Adrenal gland (tissue), 9 donors: ENCODE measurements at regions not wholly inside any gene's neighbourhood (a gene's known extent, or its start where the extent isn't known, plus 50 kb on each side); places are given as distances from the start of the nearest gene placed in this dataset.
A peak's percentile ranks its signal among the peaks of the same experiment; 100 is the strongest.

ENCODE experiments used
- DNase-seq, 7 donors: peaks; one replicate each; pipeline ENCODE4 v3.0.0-alpha.2; 2019 to 2020
- H3K27ac ChIP-seq, 5 donors: fragments of 200-600 bp; sonication (generic) in 4 of 5; 1 replicate in 3 of 5; 2 replicates in 2 of 5; pipeline versions ENCODE4 v1.5.1 to v1.8.0; 2016 to 2020; ENCODE audit warnings: mild to moderate bottlenecking in 1 of 5
- H3K27me3 ChIP-seq: fragments of 200-600 bp; 2 replicates; pipeline ENCODE4 v1.8.0; 2021
- H3K36me3 ChIP-seq, 2 donors: fragments of 200-600 bp; replicated peaks in 1 of 2; 1 replicate in 1 of 2; 2 replicates in 1 of 2; pipeline versions ENCODE4 v1.5.1 to v1.8.0; 2018 to 2022
- H3K4me1 ChIP-seq, 2 donors: fragments of 200-600 bp; replicated peaks in 1 of 2; 1 replicate in 1 of 2; 2 replicates in 1 of 2; pipeline versions ENCODE4 v1.5.1 to v1.8.0; 2018 to 2021
- H3K4me3 ChIP-seq, 4 donors: fragments of 200-600 bp; sonication (generic) in 3 of 4; one replicate each; pipeline ENCODE4 v1.5.1; 2016 to 2018
- H3K9me3 ChIP-seq, 3 donors: fragments of 200-600 bp; sonication (generic) in 1 of 3; replicated peaks in 1 of 3; 1 replicate in 2 of 3; 2 replicates in 1 of 3; pipeline versions ENCODE4 v1.5.1 to v1.8.0; 2016 to 2021
- CTCF ChIP-seq, 6 experiments: fragments of 450-650 bp in 4 of 6; fragments of 200-600 bp in 2 of 6; sonication (generic) in 1 of 6; IDR thresholded peaks; 1 replicate in 5 of 6; 2 replicates in 1 of 6; pipeline versions ENCODE4 v1.5.1 to v1.8.0; 2016 to 2021; ENCODE audit warnings: antibody characterized with exemption in 6 of 6, mild to moderate bottlenecking in 2 of 6, moderate library complexity in 1 of 6
- POLR2A ChIP-seq, 2 donors: fragments of 450-650 bp; IDR thresholded peaks; one replicate each; pipeline ENCODE4 v1.6.1; 2017; ENCODE audit warnings: antibody characterized with exemption in 2 of 2, mild to moderate bottlenecking in 2 of 2, moderate library complexity in 1 of 2
- WGBS, 4 donors: extraction: QIAGEN DNeasy Blood & Tissue Kit in 2 of 4; methylation state at CpG; one replicate each; pipeline versions ENCODE4 v1.1.5 to v1.1.7; 2013 to 2017; 5-methylcytosine and 5-hydroxymethylcytosine counted together
- intact Hi-C, 2 donors: fragments of 100-400 bp; cut with DNase I; formaldehyde crosslinking; loops; one replicate each; pipeline versions ENCODE4 v1.14.1 to v1.15.0; 2022 to 2023
- donor health status: healthy with polysubstance abuse.
- donor health status: Bipolar disorder and iron deficiency.
- donor health status: DM: yes; HTN: yes; CAD: no.
- donor health status: DM: no; HTN: no; CAD: no.
- donor health status: DM: no; HTN: no; CAD: no.

GRCh38 chr3:64357481-64357880 is 132.2 kb upstream of the PRICKLE2 start:
- Histone ChIP-seq H3K27ac (no peak overlapping the region), H3K9me3 (no peaks in the 10 kb centered on the region), H3K36me3 (no peaks in the 10 kb centered on the region), H3K4me3 (no peak overlapping the region), H3K27me3 (no peaks in the 10 kb centered on the region), H3K4me1 (peaks cover 0 to 10% of the 10 kb centered on the region in 2 donors)
- DNase-seq: no peak
- TF ChIP-seq POLR2A (IDR thresholded peaks at IDR 0.05): no peak
- no peak for TF ChIP-seq CTCF (IDR thresholded peaks at IDR 0.05)
- intact Hi-C loops: no loop called here

- TF ChIP-seq POLR2A (IDR thresholded peaks at IDR 0.05) (no peak), CTCF (IDR thresholded peaks at IDR 0.05) (no peak)
- Histone ChIP-seq H3K4me3 (peak overlapping the region in 1 of 4 donors; percentile 5), H3K4me1 (peaks cover 0 to 27% of the 10 kb centered on the region in 2 donors), H3K27ac (peak overlapping the region in 3 of 5 donors; percentile 15 to 81 (median 17)), H3K9me3 (no peaks in the 10 kb centered on the region), H3K36me3 (no peaks in the 10 kb centered on the region), H3K27me3 (no peaks in the 10 kb centered on the region)
- DNase-seq: peak; percentile 37 to 76 (median 54)
- intact Hi-C loops: no loop called here
- 20 to 28% (median 25%) methylated on average over 3 of the region's 3 CpGs for WGBS, 4 donors
Measured at GRCh38 chr3:64355401-64355807, 130.1 kb upstream of the PRICKLE2 start.

- no peak for DNase-seq
- Histone ChIP-seq H3K9me3 (no peaks in the 10 kb centered on the region), H3K4me1 (peaks cover 0 to 31% of the 10 kb centered on the region in 2 donors), H3K27ac (peak overlapping the region in 2 of 5 donors; percentile 15 to 81), H3K27me3 (no peaks in the 10 kb centered on the region), H3K36me3 (no peaks in the 10 kb centered on the region), H3K4me3 (peak overlapping the region in 1 of 4 donors; percentile 5)
- no peak for TF ChIP-seq CTCF (IDR thresholded peaks at IDR 0.05)
- no peak for TF ChIP-seq POLR2A (IDR thresholded peaks at IDR 0.05)
- intact Hi-C loops: no loop called here
- WGBS, 4 donors: 56 to 68% (median 65%) methylated on average over 5 of the region's 5 CpGs
Measured at GRCh38 chr3:64354956-64355355, 129.7 kb upstream of the PRICKLE2 start.

GRCh38 chr3:64354221-64354620 is 129.0 kb upstream of the PRICKLE2 start:
- WGBS, 4 donors: 88 to 92% (median 91%) methylated on average over 5 of the region's 5 CpGs
- H3K4me1 ChIP-seq: peaks cover 0 to 38% of the 10 kb centered on the region in 2 donors
- intact Hi-C loops: no loop called here
- no peaks in the 10 kb centered on the region for H3K27me3 ChIP-seq
- TF ChIP-seq POLR2A (IDR thresholded peaks at IDR 0.05) (no peak), CTCF (IDR thresholded peaks at IDR 0.05) (no peak)
- no peak overlapping the region for H3K27ac ChIP-seq
- DNase-seq: no peak
- H3K4me3 ChIP-seq: no peak overlapping the region
- H3K36me3 ChIP-seq: no peaks in the 10 kb centered on the region
- no peaks in the 10 kb centered on the region for H3K9me3 ChIP-seq
